Common myeloid progenitor, CD34-positive (primary cell): ENCODE measurements at regions not wholly inside any gene's neighbourhood (a gene's known extent, or its start where the extent isn't known, plus 50 kb on each side); places are given as distances from the start of the nearest gene placed in this dataset.
A peak's percentile ranks its signal among the peaks of the same experiment; 100 is the strongest.
"Not testable (repeated sequence)": the region's sequence is repeated elsewhere in the genome, so short reads cannot be mapped to it uniquely, and the experiment has no call there.

Source experiments
- CTCF ChIA-PET: fragments of 350-600 bp; sonication (Branson Sonifier 250); formaldehyde crosslinking; loops from one replicate; lab custom pipeline; 2021; ENCODE audit warnings: antibody characterized with exemption; lab: Charles Lee
- POLR2A ChIA-PET: fragments of 350-600 bp; sonication (Branson Sonifier 250); formaldehyde crosslinking; loops from one replicate; lab custom pipeline; 2021; ENCODE audit warnings: antibody characterized with exemption; lab: Charles Lee
- DNase-seq, 3 donors: peaks; one replicate each; pipeline versions ENCODE4 v3.0.0 to v3.0.0-alpha.2; 2013
- H3K27ac ChIP-seq, 2 experiments: 1 replicate in 1 of 2; 2 replicates in 1 of 2; pipeline ENCODE4 v1.7.0; 2013; ENCODE audit warnings: inconsistent platforms in 2 of 2, low read length in 2 of 2, mild to moderate bottlenecking in 2 of 2, low read depth in 1 of 2, moderate library complexity in 1 of 2; ENCODE audit not compliant: severe bottlenecking in 2 of 2, insufficient read depth in 1 of 2, poor library complexity in 1 of 2
- H3K27me3 ChIP-seq, 5 experiments: replicated peaks in 2 of 5; 1 replicate in 3 of 5; 2 replicates in 2 of 5; pipeline versions ENCODE4 v1.6.1 to v1.7.0; 2013; ENCODE audit warnings: low read length in 4 of 5, mild to moderate bottlenecking in 2 of 5, moderate library complexity in 2 of 5, inconsistent platforms in 1 of 5; ENCODE audit not compliant: insufficient read depth in 5 of 5, control insufficient read depth in 4 of 5
- H3K36me3 ChIP-seq, 4 experiments: 1 replicate in 2 of 4; 2 replicates in 2 of 4; pipeline versions ENCODE4 v1.6.1 to v1.7.0; 2013; ENCODE audit warnings: low read length in 3 of 4, control low read depth in 1 of 4, mild to moderate bottlenecking in 1 of 4; ENCODE audit not compliant: control insufficient read depth in 4 of 4, insufficient read depth in 4 of 4
- H3K4me1 ChIP-seq, 4 experiments: 1 replicate in 3 of 4; 2 replicates in 1 of 4; pipeline versions ENCODE4 v1.6.1 to v1.7.1; 2013; ENCODE audit warnings: low read length in 3 of 4, mild to moderate bottlenecking in 3 of 4, control low read depth in 1 of 4, inconsistent platforms in 1 of 4, moderate library complexity in 1 of 4; ENCODE audit not compliant: control insufficient read depth in 4 of 4, insufficient read depth in 4 of 4; ENCODE audit errors: control extremely low read depth in 1 of 4
- H3K4me3 ChIP-seq, 7 experiments: 1 replicate in 4 of 7; 2 replicates in 3 of 7; pipeline versions ENCODE4 v1.5.1 to v1.7.0; 2013; ENCODE audit warnings: mild to moderate bottlenecking in 7 of 7, low read length in 6 of 7, moderate library complexity in 6 of 7, inconsistent platforms in 2 of 7, low read depth in 2 of 7, control low read depth in 1 of 7; ENCODE audit not compliant: insufficient read depth in 4 of 7, control insufficient read depth in 1 of 7; ENCODE audit errors: extremely low read depth in 1 of 7
- H3K9me3 ChIP-seq, 5 experiments: 1 replicate in 4 of 5; 2 replicates in 1 of 5; pipeline versions ENCODE4 v1.6.1 to v1.7.1; 2013; ENCODE audit warnings: low read length in 4 of 5, mild to moderate bottlenecking in 2 of 5, inconsistent platforms in 1 of 5, low read depth in 1 of 5, moderate library complexity in 1 of 5; ENCODE audit not compliant: control insufficient read depth in 4 of 5, insufficient read depth in 2 of 5; ENCODE audit errors: control extremely low read depth in 1 of 5
- WGBS: methylation state at CpG from one replicate; pipeline ENCODE4 v1.1.5; 2013; ENCODE audit not compliant: insufficient coverage; 5-methylcytosine and 5-hydroxymethylcytosine counted together

DNA sequence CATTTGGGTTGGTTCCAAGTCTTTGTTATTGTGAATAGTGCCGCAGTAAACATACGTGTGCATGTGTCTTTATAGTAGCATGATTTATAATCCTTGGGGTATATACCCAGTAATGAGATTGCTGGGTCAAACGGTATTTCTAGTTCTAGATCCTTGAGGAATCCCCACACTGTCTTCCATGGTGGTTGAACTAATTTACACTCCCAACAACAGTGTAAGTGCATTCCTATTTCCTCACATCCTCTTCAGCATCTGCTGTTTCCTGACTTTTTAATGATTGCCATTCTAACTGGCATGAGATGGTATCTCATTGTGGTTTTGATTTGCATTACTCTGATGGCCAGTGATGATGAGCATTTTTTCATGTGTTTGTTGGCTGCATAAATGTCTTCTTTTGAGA lies 580.3 kb upstream of the CLINT1 start:
- H3K4me1 ChIP-seq = peaks cover 10 to 26% (median 18%) of the 10 kb centered on the region in 4 experiments
- POLR2A ChIA-PET, CTCF ChIA-PET, H3K9me3 ChIP-seq, H3K27me3 ChIP-seq, DNase-seq, H3K4me3 ChIP-seq, H3K36me3 ChIP-seq, H3K27ac ChIP-seq: not testable (repeated sequence)
- WGBS = no CpG with 5 or more reads among the region's 3 CpGs

GRCh38 chr5:158436271-158437065 lies 577.5 kb upstream of the CLINT1 start:
- Histone ChIP-seq H3K27ac (no peak overlapping the region), H3K36me3 (no peaks in the 10 kb centered on the region), H3K27me3 (no peaks in the 10 kb centered on the region), H3K9me3 (no peaks in the 10 kb centered on the region), H3K4me3 (no peak overlapping the region), H3K4me1 (peaks cover 11 to 26% (median 18%) of the 10 kb centered on the region in 4 experiments)
- 100% methylated on average over 1 of the region's 2 CpGs for WGBS
- peak in 2 of 3 donors; percentile 17 to 38 for DNase-seq
- POLR2A ChIA-PET = no interaction called here
- CTCF ChIA-PET = no interaction called here

GRCh38 chr5:158435161-158435616 lies 576.2 kb upstream of the CLINT1 start:
- peak overlapping the region in 2 of 7 experiments; percentile 31 to 39 for H3K4me3 ChIP-seq
- peaks cover 11 to 26% (median 18%) of the 10 kb centered on the region in 4 experiments for H3K4me1 ChIP-seq
- no peak overlapping the region for H3K27ac ChIP-seq
- H3K27me3 ChIP-seq = no peaks in the 10 kb centered on the region
- no peaks in the 10 kb centered on the region for H3K36me3 ChIP-seq
- CTCF ChIA-PET = no interaction called here
- whole genome bisulfite sequencing = 20% methylated on average over 1 of the region's 4 CpGs
- POLR2A ChIA-PET = interaction anchor here (0.5 to 0.6 kb wide), 2 partner anchors 9 to 223 kb away, joined by 3 read pairs; no protein-coding TSS in a partner anchor
- peaks cover 0 to 1% (median 0%) of the 10 kb centered on the region in 5 experiments for H3K9me3 ChIP-seq
- DNase-seq = peak; percentile 14 to 72 (median 60)

GRCh38 chr5:158434749-158435148 lies 575.8 kb upstream of the CLINT1 start:
- POLR2A ChIA-PET = no interaction called here

DNA sequence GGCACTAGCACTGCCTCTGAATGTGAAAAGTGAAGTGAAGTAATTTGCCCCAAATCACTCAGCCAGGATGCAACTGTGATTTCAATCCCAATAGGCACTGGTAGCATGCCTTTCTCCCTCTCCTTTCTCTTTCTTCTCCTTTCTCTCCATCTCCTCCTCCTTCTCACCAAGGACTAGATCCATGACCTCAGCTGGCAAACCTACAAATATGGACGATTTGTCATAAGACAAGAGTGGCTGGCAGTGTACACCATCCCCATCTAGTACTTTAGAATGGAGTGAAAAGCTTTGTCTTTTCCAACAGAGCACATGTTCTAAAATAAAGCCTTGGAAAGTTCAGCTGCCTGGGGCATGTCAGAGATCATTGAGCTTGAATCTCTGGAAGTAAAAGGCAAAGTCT lies 574.7 kb upstream of the CLINT1 start:
- 100% methylated on average over 1 of the region's 1 CpG for WGBS
- H3K27ac ChIP-seq = no peak overlapping the region
- no peaks in the 10 kb centered on the region for H3K36me3 ChIP-seq
- peaks cover 0 to 7% (median 0%) of the 10 kb centered on the region in 5 experiments for H3K9me3 ChIP-seq
- H3K4me3 ChIP-seq = no peak overlapping the region
- ChIA-PET CTCF (no interaction called here), POLR2A (no interaction called here)
- DNase-seq = no peak
- H3K4me1 ChIP-seq = peaks cover 11 to 26% (median 18%) of the 10 kb centered on the region in 4 experiments
- H3K27me3 ChIP-seq = no peaks in the 10 kb centered on the region

More at GRCh38 chr5:158434749-158435148, 575.8 kb upstream of the CLINT1 start:
- Histone ChIP-seq H3K27ac (no peak overlapping the region), H3K27me3 (no peaks in the 10 kb centered on the region), H3K9me3 (peaks cover 0 to 6% (median 0%) of the 10 kb centered on the region in 5 experiments), H3K36me3 (no peaks in the 10 kb centered on the region), H3K4me3 (peak overlapping the region in 1 of 7 experiments; percentile 39), H3K4me1 (peaks cover 11 to 26% (median 18%) of the 10 kb centered on the region in 4 experiments)
- peak in 1 of 3 donors; percentile 2 for DNase-seq
- CTCF ChIA-PET = no interaction called here
- WGBS = 39% methylated on average over 2 of the region's 2 CpGs

DNA sequence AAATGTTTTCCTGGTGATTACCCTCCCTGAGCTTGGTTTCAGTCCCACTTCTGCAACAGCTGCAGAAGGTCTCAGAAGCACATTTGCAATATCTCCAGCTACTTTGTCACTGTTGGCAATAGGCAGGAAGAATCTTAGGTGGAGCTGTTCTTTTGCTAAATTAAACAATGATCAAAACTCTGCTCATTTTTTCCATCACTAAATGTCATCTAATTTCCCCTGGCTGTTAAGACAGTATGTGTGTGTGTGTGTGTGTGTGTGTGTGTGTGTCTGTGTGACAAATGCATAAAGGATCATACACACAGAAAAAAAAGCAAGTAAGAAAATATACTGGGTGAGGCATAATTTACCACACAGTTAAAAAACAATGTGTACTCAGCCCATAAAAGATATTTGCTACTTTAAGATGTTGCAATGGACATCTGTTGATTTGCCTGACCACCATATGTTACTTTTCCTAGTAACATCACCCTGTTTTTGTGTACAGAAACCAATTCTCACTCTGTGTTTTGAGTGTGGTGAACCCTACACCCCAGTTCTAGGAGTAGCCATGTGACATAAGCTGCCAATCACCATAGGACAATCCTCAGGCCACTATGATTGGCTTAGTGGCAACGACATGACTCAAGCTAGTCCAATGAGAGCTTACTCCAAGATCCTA lies 572.6 kb upstream of the CLINT1 start:
- POLR2A ChIA-PET = interaction anchor here (0.6 kb wide), 1 partner anchor 25 kb away, joined by 4 read pairs; no protein-coding TSS in a partner anchor
- DNase-seq = peak in 1 of 3 donors; percentile 11
- peaks cover 0 to 7% (median 0%) of the 10 kb centered on the region in 5 experiments for H3K9me3 ChIP-seq
- H3K4me1 ChIP-seq = peaks cover 11 to 22% (median 18%) of the 10 kb centered on the region in 4 experiments
- no peaks in the 10 kb centered on the region for H3K36me3 ChIP-seq
- H3K27me3 ChIP-seq = no peaks in the 10 kb centered on the region
- H3K4me3 ChIP-seq = no peak overlapping the region
- H3K27ac ChIP-seq = no peak overlapping the region
- CTCF ChIA-PET = no interaction called here
- no CpG with 5 or more reads among the region's 1 CpG for WGBS
